ENCODE measurements at regions not wholly inside any gene's neighbourhood (a gene's known extent, or its start where the extent isn't known, plus 50 kb on each side); places are given as distances from the start of the nearest gene placed in this dataset.
"Not testable (repeated sequence)": the region's sequence is repeated elsewhere in the genome, so short reads cannot be mapped to it uniquely, and the experiment has no call there.

DNA sequence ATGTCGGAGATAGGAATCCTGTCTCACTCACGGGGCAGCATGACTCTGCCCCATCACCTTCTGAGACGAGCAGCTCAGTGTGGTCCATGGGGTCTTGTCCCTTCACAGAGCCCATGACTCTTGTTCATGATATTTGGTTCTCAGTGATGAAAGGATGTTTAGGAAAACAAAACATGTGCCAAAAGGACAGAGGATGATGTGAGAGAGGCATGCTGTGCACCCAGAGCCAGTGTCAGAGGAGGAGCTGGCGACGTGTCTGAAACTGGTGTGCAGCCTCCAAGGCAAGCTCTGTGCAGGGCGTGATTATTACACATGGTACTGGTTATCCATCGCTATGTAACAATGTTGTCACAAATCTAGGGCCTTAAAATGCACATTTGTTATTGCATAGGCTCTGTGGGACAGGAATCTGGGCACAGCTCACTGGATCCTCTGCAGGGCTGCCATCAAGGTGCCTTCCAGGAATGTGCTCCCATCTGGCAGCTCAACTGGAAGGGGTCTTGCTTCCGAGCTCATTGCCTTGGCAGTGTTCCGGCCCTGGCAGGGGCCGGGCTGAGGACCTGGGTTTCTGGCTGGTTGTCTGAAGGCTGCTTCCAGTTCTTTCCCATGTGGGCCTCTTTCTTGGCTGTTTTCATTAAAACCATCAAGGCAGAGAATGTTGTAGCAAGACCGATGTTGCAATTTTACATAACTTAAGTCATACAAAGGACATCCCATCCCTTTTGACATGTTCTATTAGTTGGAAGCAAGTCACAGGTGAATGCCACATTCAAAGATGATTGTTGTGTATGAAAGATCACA lies 175.4 kb downstream of the ERMARD start:
- DNase-seq (ENCODE audit: low read depth), result no peak

DNA sequence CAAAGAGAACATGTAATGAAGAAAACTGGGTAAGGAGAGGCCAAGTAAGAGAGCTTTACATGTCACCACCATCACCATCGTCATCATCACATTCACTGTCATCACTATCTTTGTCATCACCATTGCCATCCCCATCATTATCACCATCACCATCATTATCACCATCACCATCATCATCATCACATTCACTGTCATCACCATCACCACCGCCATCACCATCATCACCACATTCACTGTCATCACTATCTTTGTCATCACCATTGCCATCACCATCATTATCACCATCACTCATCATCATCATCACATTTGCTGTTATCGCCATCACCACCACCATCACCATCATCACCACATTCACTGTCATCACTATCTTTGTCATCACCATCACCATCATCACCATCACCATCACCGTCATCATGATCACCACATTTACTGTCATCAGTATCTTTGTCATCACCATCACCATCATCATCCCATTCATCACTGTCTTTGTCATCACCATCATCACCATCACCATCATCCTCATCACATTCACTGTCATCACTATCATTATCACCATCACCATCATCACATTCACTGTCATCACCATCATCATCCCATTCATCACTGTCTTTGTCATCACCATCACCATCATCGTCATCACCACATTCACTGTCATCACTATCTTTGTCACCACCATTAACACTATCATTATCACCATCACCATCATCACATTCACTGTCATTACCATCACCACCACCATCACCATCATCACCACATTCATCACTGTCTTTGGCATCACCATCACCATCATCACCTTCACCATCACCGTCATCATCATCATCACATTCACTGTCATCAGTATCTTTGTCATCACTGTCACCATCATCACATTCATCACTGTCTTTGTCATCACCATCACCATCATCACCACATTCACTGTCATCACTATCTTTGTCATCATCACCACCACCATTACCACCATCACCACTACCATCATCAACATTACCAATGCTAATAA lies 172.3 kb downstream of the ERMARD start:
- DNase-seq (ENCODE audit: low read depth), result no peak

DNA sequence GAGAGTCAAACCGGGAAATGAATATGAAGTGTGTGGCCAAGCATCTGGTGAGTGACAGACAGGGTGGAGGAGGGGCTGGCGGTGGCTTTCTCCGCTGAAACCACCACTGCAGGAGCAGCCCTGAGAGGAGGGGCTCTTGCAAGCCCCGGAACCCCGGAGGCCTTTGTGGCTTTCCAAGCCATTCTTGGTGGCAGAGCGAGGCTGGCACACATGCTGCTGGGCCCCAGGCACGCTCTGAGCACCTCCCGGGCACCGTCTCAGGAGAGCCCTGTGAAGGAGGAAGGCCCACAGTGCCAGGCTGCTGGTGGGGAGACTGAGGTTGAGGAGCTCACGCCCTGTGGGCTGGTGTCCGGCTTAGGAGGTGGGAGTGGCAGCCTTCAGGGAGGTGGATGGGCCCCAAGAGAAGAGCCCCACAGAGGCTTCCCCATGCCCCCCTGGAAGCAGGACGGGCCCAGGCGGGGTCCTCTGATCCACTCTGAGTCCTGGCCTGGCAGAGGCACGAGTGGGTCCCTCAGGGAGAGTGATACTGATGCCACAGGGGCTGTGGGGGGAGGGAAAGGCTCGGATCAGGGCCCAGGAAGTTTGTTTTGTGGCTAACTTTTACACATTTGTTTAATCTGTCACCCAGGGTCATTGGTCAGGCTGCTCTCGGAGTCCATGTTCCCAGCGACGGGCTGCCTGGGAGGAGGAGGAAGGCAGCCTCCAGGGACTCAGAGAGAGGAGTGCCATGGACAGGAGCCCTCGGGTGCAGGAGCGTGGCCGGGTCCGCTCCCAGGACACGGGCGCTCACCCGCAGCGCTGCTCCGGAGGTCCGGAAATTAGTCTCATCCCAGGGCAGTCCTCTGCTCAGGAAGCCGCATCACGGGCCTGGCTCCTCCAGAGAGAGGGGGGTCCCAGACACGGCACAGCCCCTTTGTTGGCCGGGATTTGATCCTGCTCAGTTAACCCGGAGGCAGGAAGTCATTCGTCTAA lies 170.7 kb downstream of the ERMARD start:
- no peak for DNase-seq (ENCODE audit: low read depth)

DNA sequence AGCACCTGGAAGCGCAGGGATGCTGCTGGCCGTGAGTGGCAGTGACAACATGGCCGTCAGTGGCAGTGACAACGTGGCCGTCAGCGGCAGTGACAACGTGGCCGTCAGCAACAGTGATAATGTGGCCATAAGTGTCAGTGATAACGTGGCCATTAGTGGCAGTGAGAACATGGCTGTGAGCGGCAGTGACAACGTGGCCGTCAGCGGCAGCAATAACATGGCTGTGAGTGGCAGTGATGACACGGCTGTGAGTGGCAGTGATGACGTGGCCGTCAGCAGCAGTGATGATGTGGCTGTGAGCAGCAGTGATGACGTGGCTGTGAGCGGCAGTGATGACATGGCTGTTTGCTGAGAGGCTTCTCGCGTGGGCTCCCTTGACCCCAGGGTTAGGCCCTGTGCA lies 169.8 kb downstream of the ERMARD start:
- DNase-seq (ENCODE audit: low read depth), result no peak

GRCh38 chr6:169920359-169921020 lies 169.1 kb downstream of the ERMARD start:
- DNase-seq (ENCODE audit: low read depth), result no peak

GRCh38 chr6:169918954-169919549 lies 167.6 kb downstream of the ERMARD start:
- no peak for DNase-seq (ENCODE audit: low read depth)

- no peak for DNase-seq (ENCODE audit: low read depth)
These were observed 167.0 kb downstream of the ERMARD start for GRCh38 chr6:169918239-169918953.

- DNase-seq (ENCODE audit: low read depth), result no peak
These were observed 165.7 kb downstream of the ERMARD start for GRCh38 chr6:169917153-169917552.

- no peak for DNase-seq (ENCODE audit: low read depth)
These were observed 164.5 kb downstream of the ERMARD start for GRCh38 chr6:169915769-169916550.

- DNase-seq (ENCODE audit: low read depth), result not testable (repeated sequence)
These were observed 162.3 kb downstream of the ERMARD start for GRCh38 chr6:169913745-169914144.

GRCh38 chr6:169913096-169913638 lies 161.7 kb downstream of the ERMARD start:
- DNase-seq (ENCODE audit: low read depth), result no peak

DNA sequence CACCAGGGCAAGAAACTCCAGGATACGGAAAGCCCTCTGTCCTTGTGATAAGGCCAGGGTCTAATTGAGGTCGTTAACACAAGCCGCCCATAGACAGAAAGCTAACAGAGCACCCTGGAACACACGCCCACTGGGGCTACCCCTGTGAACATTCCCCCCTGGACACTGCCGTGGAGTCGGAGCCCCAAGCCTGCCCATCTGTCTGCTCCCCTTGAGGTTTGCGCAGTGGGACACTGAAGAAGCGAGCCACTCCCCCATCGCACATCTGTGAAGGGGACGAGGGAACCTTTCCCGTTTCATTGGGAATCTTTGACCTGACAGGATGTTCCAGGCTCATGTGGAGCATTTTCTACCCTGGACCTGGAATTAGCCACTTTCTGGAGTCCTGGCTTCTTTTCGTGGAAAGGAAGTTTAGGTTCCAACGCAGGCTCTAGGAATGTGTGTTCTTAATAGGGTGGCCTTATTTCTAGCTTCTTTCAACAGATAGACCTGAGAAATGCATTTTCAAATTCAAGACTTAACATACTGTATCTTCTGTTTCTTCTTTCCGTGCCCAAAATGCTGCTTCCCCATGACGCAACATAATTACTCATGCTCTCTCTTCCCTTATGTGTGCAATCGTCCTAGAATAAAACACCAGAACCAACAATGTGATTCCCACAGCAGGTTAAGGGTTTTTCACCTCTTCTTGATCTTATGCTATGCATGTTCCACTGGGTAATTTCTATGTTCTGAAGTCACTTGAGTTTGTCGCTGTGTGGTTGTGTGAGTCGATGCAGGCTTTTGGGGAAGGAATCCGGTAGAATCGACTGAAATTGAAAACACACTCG lies 161.1 kb downstream of the ERMARD start:
- DNase-seq (ENCODE audit: low read depth), result no peak

- no peak for DNase-seq (ENCODE audit: low read depth)
These were observed 160.1 kb downstream of the ERMARD start for GRCh38 chr6:169911264-169912263.

GRCh38 chr6:169909113-169909512 lies 157.7 kb downstream of the ERMARD start:
- no peak for DNase-seq (ENCODE audit: low read depth)

DNA sequence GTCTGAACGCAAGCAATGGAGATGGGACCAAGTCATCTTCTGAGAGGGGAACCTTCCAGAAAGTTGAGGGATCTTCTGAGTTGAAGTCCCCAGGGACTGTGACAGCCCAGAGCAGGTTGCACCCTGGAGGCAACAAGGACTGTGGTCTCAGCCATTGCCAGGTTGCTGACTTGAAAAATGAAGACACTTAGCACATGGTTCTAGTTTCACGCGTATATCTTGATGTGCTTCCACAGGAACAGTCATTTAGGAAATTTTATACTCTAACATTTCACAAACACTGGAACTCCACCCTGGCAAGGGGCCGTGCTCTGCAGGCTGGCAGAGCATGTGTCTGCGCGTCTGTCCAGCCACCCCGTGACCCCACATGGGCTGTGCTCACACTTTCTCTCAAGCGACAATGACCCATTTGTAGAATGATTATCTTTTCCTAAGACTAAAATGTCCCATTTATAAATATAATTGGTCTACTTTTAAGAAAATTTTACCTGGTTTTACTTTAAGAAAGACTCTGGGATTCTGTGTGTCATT lies 157.0 kb downstream of the ERMARD start:
- no peak for DNase-seq (ENCODE audit: low read depth)

DNA sequence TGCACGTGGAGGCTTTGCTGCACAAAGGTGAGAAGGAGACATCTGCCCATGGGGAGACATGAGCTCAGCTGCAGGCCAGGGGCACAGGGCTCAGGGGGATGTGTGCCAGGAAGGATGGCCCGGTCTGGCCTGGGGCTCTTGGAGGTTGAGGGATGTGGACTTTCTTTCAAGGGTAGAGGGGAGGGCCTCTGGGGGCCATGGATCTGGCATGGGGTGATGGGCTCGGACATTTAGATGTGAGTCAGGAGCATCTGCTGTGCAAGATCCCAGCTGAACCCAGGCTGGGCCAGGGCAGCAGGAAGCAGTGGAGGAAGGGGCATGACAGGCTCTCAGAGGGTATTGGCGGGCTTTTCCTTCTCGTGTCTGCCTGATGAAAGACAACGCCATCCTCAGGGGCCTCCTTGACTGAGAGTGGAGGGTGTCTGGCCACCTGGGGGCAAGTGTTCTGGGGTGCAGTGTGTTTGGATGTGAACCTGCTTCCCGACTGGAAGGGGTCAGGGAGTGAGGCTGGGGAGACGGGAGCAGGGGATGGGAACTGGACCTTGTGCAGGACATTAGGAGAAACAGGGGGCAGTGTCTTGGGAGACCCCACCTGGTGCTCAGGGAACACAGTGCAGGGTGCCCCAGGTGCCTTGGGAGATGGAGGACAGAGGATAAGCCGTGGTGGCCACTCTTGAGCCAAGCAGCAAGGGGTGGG lies 156.1 kb downstream of the ERMARD start:
- no peak for DNase-seq (ENCODE audit: low read depth)
